Small intestine (tissue), 7 donors: ENCODE measurements at regions not wholly inside any gene's neighbourhood (a gene's known extent, or its start where the extent isn't known, plus 50 kb on each side); places are given as distances from the start of the nearest gene placed in this dataset.

Experiments
- DNase-seq, 2 donors: peaks; one replicate each; pipeline versions ENCODE4 v3.0.0 to v3.0.0-alpha.2; 2013
- FAIRE-seq: peaks from 2 replicates; lab custom pipeline; 2012; peaks lifted over from hg19 to GRCh38; lab: Jason Lieb, UNC
- H3K27ac ChIP-seq, 3 donors: one replicate each; pipeline ENCODE4 v1.5.1; 2013; ENCODE audit warnings: low read length in 2 of 3, mild to moderate bottlenecking in 2 of 3, control low read depth in 1 of 3, inconsistent platforms in 1 of 3, low read depth in 1 of 3, moderate library complexity in 1 of 3
- H3K27me3 ChIP-seq, 3 donors: one replicate each; pipeline ENCODE4 v1.6.1; 2013; ENCODE audit warnings: low read length in 3 of 3, inconsistent platforms in 1 of 3; ENCODE audit not compliant: control insufficient read depth in 3 of 3, insufficient read depth in 3 of 3
- H3K36me3 ChIP-seq, 3 donors: one replicate each; pipeline ENCODE4 v1.6.1; 2013; ENCODE audit warnings: low read length in 3 of 3, inconsistent platforms in 1 of 3, low read depth in 1 of 3, mild to moderate bottlenecking in 1 of 3, moderate library complexity in 1 of 3; ENCODE audit not compliant: control insufficient read depth in 3 of 3, insufficient read depth in 2 of 3
- H3K4me1 ChIP-seq, 3 donors: one replicate each; pipeline ENCODE4 v1.6.1; 2013; ENCODE audit warnings: low read length in 2 of 3, inconsistent platforms in 1 of 3, low read depth in 1 of 3, mild to moderate bottlenecking in 1 of 3, moderate library complexity in 1 of 3; ENCODE audit not compliant: control insufficient read depth in 3 of 3, insufficient read depth in 2 of 3
- H3K4me3 ChIP-seq, 3 donors: one replicate each; pipeline ENCODE4 v1.5.1; 2013; ENCODE audit warnings: low read length in 3 of 3, control low read depth in 1 of 3, inconsistent platforms in 1 of 3, low read depth in 1 of 3, mild to moderate bottlenecking in 1 of 3, moderate library complexity in 1 of 3
- H3K9me3 ChIP-seq, 2 donors: one replicate each; pipeline ENCODE4 v1.6.1; 2013; ENCODE audit warnings: low read depth in 1 of 2, low read length in 1 of 2; ENCODE audit not compliant: control insufficient read depth in 2 of 2, insufficient read depth in 1 of 2
- WGBS, 3 donors: extraction: QIAGEN DNeasy Blood & Tissue Kit; methylation state at CpG; one replicate each; pipeline ENCODE4 v1.1.7; 2013; 5-methylcytosine and 5-hydroxymethylcytosine counted together
- donor health status: healthy with polysubstance abuse.
- donor health status: control.
- donor health status: control.
- donor health status: Bipolar disorder and iron deficiency.
- donor health status: healthy.

DNA sequence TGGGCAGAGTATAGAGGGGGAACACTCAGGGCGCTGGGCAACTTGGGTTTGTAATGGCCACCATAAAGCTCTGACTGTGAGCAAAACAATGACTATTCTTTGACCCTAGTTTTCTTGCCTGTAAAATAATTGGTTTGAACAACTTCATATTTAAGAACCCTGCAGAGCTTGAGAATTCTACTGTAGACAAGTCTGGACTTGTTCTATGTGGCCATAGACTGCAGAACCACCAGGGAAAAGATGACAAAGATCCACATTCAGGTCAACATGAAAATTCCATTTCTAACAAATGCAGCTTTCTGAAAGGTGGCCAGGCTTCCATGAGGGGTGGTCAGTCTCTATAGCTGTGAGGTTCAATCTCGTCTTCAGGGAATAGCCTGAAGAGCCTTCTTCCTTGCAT, 239.4 kb upstream of the LRRN1 start:
- FAIRE-seq (no peak), DNase-seq (no peak)
- Histone ChIP-seq H3K27ac (no peak overlapping the region), H3K9me3 (no peaks in the 10 kb centered on the region), H3K4me3 (no peak overlapping the region), H3K27me3 (no peaks in the 10 kb centered on the region), H3K36me3 (no peaks in the 10 kb centered on the region), H3K4me1 (no peaks in the 10 kb centered on the region)
- WGBS, 3 donors, result 78 to 97% (median 85%) methylated on average over 2 of the region's 2 CpGs

DNA sequence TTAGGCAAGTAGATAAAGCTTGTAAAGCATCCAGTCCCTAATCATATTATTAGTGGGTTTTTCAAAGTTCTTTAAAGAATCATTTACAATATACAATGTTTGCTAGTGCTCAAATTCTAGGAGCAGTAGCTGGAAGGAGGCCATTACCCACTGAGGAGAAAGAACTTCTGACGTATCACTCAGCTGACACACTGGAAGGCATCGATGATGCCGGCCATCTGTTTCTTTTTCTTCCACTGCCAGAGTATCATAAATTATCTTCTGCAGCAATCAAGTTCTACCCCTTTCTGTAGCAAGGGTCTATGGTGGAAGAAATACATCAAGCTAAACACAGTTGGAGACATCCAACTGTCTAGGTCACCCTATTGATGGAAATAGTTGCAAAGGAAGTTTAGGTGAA, 243.2 kb upstream of the LRRN1 start:
- DNase-seq (no peak), FAIRE-seq (no peak)
- Histone ChIP-seq H3K27me3 (no peaks in the 10 kb centered on the region), H3K4me1 (no peaks in the 10 kb centered on the region), H3K9me3 (peaks cover 0 to 2% of the 10 kb centered on the region in 2 donors), H3K27ac (no peak overlapping the region), H3K36me3 (no peaks in the 10 kb centered on the region), H3K4me3 (no peak overlapping the region)
- WGBS, 3 donors, result 75 to 90% (median 85%) methylated on average over 3 of the region's 3 CpGs

DNA sequence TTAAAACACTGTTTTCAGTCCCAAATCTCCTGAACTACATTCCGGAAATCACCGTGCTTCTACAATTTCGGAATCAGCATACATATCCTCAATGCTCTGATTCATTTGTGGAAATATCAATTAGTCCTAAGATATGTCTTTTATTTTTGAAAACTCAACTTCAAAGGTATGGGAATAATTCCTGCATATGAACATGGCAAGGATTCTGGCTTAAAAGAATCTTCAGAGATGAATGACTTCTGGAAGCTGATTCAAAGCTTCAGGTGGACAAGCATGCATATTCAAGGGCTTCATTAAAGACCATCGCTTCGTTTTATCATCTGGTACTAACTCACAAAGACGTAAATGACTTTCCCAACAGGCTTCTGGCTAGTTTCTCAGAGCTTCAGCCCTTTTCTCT, 246.0 kb upstream of the LRRN1 start:
- DNase-seq (no peak), FAIRE-seq (no peak)
- Histone ChIP-seq H3K27ac (no peak overlapping the region), H3K36me3 (no peaks in the 10 kb centered on the region), H3K4me3 (no peak overlapping the region), H3K27me3 (no peaks in the 10 kb centered on the region), H3K9me3 (peaks cover 0 to 2% of the 10 kb centered on the region in 2 donors), H3K4me1 (no peaks in the 10 kb centered on the region)
- WGBS, 3 donors, result 84 to 91% (median 88%) methylated on average over 6 of the region's 6 CpGs

DNA sequence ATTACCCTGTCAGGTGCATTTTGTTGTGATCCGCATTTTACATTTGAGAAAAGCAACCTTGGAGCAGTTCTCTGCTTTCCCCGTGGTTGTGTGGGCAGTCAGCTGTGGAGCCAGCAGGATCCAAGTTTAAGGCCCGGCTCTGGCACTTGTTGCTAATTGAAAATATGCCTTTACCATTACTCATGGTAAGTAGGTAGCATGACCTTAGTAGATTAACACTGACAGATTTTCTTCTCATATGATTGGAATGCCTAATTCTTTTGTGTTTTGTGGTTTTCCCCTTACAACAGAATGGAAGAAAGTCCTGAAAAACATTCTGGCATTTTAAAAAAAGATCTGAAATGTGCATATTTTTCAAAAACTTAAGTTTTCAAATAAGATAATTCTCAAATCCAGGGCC, 246.5 kb upstream of the LRRN1 start:
- Histone ChIP-seq H3K9me3 (peaks cover 0 to 2% of the 10 kb centered on the region in 2 donors), H3K27me3 (no peaks in the 10 kb centered on the region), H3K36me3 (no peaks in the 10 kb centered on the region), H3K4me1 (no peaks in the 10 kb centered on the region), H3K27ac (no peak overlapping the region), H3K4me3 (no peak overlapping the region)
- DNase-seq (no peak), FAIRE-seq (no peak)
- WGBS, 3 donors, result 81 to 84% (median 81%) methylated on average over 3 of the region's 3 CpGs

DNA sequence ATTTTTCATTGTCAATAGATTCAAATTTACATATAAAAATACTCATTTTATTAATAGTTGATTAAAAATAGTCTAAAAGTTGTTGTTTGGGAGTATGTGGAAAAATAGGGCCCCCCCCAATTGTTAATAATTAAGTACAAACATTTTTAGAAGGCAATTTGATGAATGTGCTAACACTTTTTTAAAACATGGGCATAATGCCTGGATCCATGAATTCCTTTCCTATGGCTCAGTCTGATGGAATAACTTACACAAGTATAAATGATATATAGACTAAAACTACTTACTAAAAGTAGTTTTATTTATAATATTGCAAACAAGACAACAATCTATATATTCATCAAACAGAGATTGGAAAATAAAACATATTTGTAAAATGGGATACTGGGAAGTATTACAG, 247.2 kb upstream of the LRRN1 start:
- H3K27me3 ChIP-seq, result no peaks in the 10 kb centered on the region
- no peak for DNase-seq
- no peak overlapping the region for H3K27ac ChIP-seq
- H3K4me1 ChIP-seq, result no peaks in the 10 kb centered on the region
- no peak for FAIRE-seq
- no peak overlapping the region for H3K4me3 ChIP-seq
- H3K36me3 ChIP-seq, result no peaks in the 10 kb centered on the region
- H3K9me3 ChIP-seq, result peaks cover 0 to 2% of the 10 kb centered on the region in 2 donors

DNA sequence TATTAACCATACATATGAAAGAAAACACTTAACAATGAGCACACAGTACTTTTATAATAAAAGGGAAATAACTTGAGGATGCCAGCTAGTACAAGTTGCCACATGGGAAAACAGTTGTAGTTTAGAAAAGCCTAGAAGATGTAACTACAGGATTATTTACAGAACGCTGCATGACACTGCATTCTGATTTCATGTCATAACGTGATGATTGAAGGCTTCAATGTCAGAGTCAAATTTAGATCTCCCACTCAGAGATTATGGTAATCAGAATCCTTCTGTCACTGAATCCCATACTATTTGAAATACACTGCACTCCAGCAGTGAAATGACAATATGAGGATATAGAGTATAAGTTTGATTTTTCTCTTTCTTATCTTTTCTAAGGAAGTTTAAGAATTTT, 253.9 kb upstream of the LRRN1 start:
- Histone ChIP-seq H3K27me3 (no peaks in the 10 kb centered on the region), H3K4me1 (no peaks in the 10 kb centered on the region), H3K27ac (no peak overlapping the region), H3K4me3 (no peak overlapping the region), H3K9me3 (no peaks in the 10 kb centered on the region), H3K36me3 (no peaks in the 10 kb centered on the region)
- DNase-seq (no peak), FAIRE-seq (no peak)
- WGBS, 3 donors, result 81 to 85% (median 83%) methylated on average over 2 of the region's 2 CpGs

DNA sequence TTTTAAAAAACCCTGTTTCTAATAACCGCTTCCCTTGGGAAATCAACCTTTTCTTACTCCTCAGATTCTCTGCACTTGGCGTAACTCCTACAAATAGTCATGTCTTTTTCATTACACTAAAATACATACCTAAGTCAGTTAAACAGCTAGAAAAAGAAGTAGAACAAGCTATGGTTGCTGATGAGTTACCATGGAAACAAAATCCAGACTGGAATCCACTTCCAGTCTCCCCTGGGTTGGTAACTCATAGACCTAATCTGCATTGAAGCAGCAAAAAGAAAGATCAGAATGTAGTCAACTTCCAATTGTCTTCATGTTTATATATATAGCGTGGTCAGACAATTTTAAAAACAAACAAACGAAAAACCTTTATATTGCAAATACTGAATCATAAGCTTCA, 260.8 kb upstream of the LRRN1 start:
- H3K4me3 ChIP-seq, result no peak overlapping the region
- H3K27me3 ChIP-seq, result no peaks in the 10 kb centered on the region
- no peak for DNase-seq
- H3K9me3 ChIP-seq, result no peaks in the 10 kb centered on the region
- no peak for FAIRE-seq
- WGBS, 3 donors, result 91 to 94% (median 93%) methylated on average over 4 of the region's 4 CpGs
- no peaks in the 10 kb centered on the region for H3K4me1 ChIP-seq
- no peaks in the 10 kb centered on the region for H3K36me3 ChIP-seq
- H3K27ac ChIP-seq, result no peak overlapping the region

DNA sequence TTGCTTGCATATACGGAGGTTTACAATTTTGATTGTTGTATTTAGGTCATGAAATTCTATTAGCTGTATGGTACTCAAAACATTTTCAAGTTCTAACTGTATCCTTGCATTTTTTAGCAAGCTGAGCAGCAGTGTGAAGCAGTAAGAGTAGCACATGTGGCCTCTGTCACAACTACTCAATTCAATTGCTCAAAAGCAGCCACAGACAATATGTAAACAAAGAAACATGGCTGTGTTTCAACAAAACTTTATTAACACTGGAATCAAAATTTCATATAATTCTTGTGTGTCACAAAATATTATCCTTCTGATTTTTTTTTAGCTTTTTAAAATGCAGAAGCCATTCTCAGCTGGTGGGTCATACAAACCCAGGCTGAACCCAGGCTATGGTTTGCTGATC, 266.7 kb upstream of the LRRN1 start:
- H3K9me3 ChIP-seq, result no peaks in the 10 kb centered on the region
- H3K36me3 ChIP-seq, result no peaks in the 10 kb centered on the region
- no peaks in the 10 kb centered on the region for H3K27me3 ChIP-seq
- 43 to 59% (median 45%) methylated on average over 1 of the region's 1 CpG for WGBS, 3 donors
- no peaks in the 10 kb centered on the region for H3K4me1 ChIP-seq
- H3K27ac ChIP-seq, result no peak overlapping the region
- H3K4me3 ChIP-seq, result no peak overlapping the region
- FAIRE-seq, result no peak
- DNase-seq, result no peak

DNA sequence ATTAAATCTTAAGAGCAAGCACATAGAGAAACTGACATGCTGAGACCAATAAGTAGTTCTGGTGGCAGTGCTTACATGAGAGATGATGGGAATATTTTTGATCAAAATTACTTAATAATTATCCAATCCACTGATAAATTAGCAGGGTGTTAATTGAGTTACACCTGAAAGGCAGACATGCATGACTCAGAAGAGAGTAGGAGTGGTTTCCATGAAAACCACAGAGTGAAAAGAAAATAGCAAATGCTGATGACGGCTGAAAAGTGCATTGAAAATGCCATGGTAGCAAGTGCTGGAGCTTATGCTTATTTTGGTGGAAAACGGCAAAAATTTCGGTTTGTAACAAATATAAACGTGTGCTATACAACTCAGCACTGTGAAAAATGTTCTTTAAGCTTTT, 267.8 kb upstream of the LRRN1 start:
- no peak for DNase-seq
- no peaks in the 10 kb centered on the region for H3K27me3 ChIP-seq
- no peaks in the 10 kb centered on the region for H3K4me1 ChIP-seq
- WGBS, 3 donors, result 67 to 73% (median 71%) methylated on average over 4 of the region's 4 CpGs
- FAIRE-seq, result no peak
- no peak overlapping the region for H3K27ac ChIP-seq
- H3K4me3 ChIP-seq, result no peak overlapping the region
- H3K9me3 ChIP-seq, result no peaks in the 10 kb centered on the region
- H3K36me3 ChIP-seq, result no peaks in the 10 kb centered on the region
